GM23338 (cell line): ENCODE measurements at regions not wholly inside any gene's neighbourhood (a gene's known extent, or its start where the extent isn't known, plus 50 kb on each side); places are given as distances from the start of the nearest gene placed in this dataset.

Experiments
- ATAC-seq: fragments of 200-7000 bp; cut with Tn5 transposase; 3 replicates; pipeline ENCODE4 v1.9.1; 2020
- DNase-seq: peaks from one replicate; pipeline ENCODE4 v3.0.0-alpha.2; 2015; ENCODE audit warnings: low spot score
- H2AFZ ChIP-seq: fragments of 200-600 bp; sonication (generic); 2 replicates; pipeline ENCODE4 v1.8.0; 2016; ENCODE audit warnings: antibody characterized with exemption, mild to moderate bottlenecking, moderate library complexity
- H3F3A ChIP-seq: fragments of 200-600 bp; sonication (generic); replicated peaks from 2 replicates; pipeline ENCODE4 v1.8.0; 2017; ENCODE audit warnings: antibody characterized with exemption, mixed run types, low read depth
- H3K27ac ChIP-seq: fragments of 200-600 bp; sonication (generic); 2 replicates; pipeline ENCODE4 v1.6.1; 2016; ENCODE audit warnings: low read depth
- H3K27me3 ChIP-seq: fragments of 200-600 bp; sonication (generic); 2 replicates; pipeline ENCODE4 v1.8.0; 2016; ENCODE audit warnings: mild to moderate bottlenecking, mixed run types, moderate library complexity; ENCODE audit not compliant: insufficient read depth
- H3K36me3 ChIP-seq: fragments of 200-600 bp; sonication (generic); 2 replicates; pipeline ENCODE4 v1.8.0; 2016; ENCODE audit warnings: mild to moderate bottlenecking; ENCODE audit not compliant: insufficient read depth
- H3K4me1 ChIP-seq: fragments of 200-600 bp; sonication (generic); 2 replicates; pipeline ENCODE4 v1.8.0; 2016; ENCODE audit warnings: mild to moderate bottlenecking, moderate library complexity; ENCODE audit not compliant: insufficient read depth
- H3K4me2 ChIP-seq: fragments of 200-600 bp; sonication (generic); 2 replicates; pipeline ENCODE4 v1.7.1; 2017; ENCODE audit warnings: mixed run types
- H3K4me3 ChIP-seq: fragments of 200-600 bp; sonication (generic); 2 replicates; pipeline ENCODE4 v1.6.1; 2016; ENCODE audit warnings: mixed run types
- H3K79me2 ChIP-seq: fragments of 200-600 bp; sonication (generic); replicated peaks from 2 replicates; pipeline ENCODE4 v1.8.0; 2017; ENCODE audit warnings: mild to moderate bottlenecking; ENCODE audit not compliant: insufficient read depth
- H3K9me2 ChIP-seq: fragments of 200-600 bp; sonication (generic); 2 replicates; pipeline ENCODE4 v1.8.0; 2017; ENCODE audit not compliant: insufficient read depth
- H4K20me1 ChIP-seq: fragments of 200-600 bp; sonication (generic); replicated peaks from 2 replicates; pipeline ENCODE4 v1.8.0; 2017; ENCODE audit warnings: mild to moderate bottlenecking; ENCODE audit not compliant: insufficient read depth
- H3K27ac Mint-ChIP-seq: 2 replicates; pipeline ENCODE4 v1.8.0; 2020; ENCODE audit warnings: inconsistent platforms, mild to moderate bottlenecking, moderate library complexity, mixed read lengths
- H3K27me3 Mint-ChIP-seq: 3 replicates; pipeline ENCODE4 v1.8.0; 2022; ENCODE audit warnings: low read depth, mild to moderate bottlenecking, moderate library complexity, mixed read lengths, inconsistent platforms; ENCODE audit not compliant: insufficient read depth, poor library complexity
- H3K36me3 Mint-ChIP-seq: 3 replicates; pipeline ENCODE4 v1.8.0; 2021; ENCODE audit warnings: low read depth, mild to moderate bottlenecking, inconsistent platforms, moderate library complexity, mixed read lengths
- H3K4me1 Mint-ChIP-seq: 3 replicates; pipeline ENCODE4 v1.8.0; 2020; ENCODE audit warnings: mild to moderate bottlenecking, inconsistent platforms, mixed read lengths
- H3K4me3 Mint-ChIP-seq: 3 replicates; pipeline ENCODE4 v1.8.0; 2021; ENCODE audit warnings: moderate library complexity, mild to moderate bottlenecking, inconsistent platforms, mixed read lengths
- H3K9me3 Mint-ChIP-seq: 3 replicates; pipeline ENCODE4 v1.8.0; 2020; ENCODE audit warnings: moderate library complexity, mild to moderate bottlenecking, inconsistent platforms, mixed read lengths
- EZH2phosphoT487 ChIP-seq: fragments of 200-600 bp; sonication (generic); IDR thresholded peaks from one replicate; pipeline ENCODE4 v1.8.1; 2018; ENCODE audit warnings: antibody characterized with exemption; ENCODE audit not compliant: unreplicated experiment
- JUNB ChIP-seq: IDR thresholded peaks from one replicate; pipeline ENCODE4 v1.6.1; 2016; ENCODE audit warnings: antibody characterized with exemption; ENCODE audit not compliant: unreplicated experiment
- NANOG ChIP-seq: IDR thresholded peaks from 2 replicates; pipeline ENCODE4 v1.6.1; 2016; ENCODE audit warnings: antibody characterized with exemption, borderline replicate concordance
- STAT1 ChIP-seq: IDR thresholded peaks from one replicate; pipeline ENCODE4 v1.6.1; 2016; ENCODE audit warnings: antibody characterized with exemption; ENCODE audit not compliant: unreplicated experiment
- ZNF331 ChIP-seq: fragments of 250-450 bp; sonication (Bioruptor Pico); IDR thresholded peaks from 2 replicates; pipeline ENCODE4 v1.5.0; 2020; ENCODE audit warnings: low read depth, mild to moderate bottlenecking, moderate library complexity
- TF ChIP-seq, protein P1 (sequence below), 2 experiments: fragments of 200-600 bp in 1 of 2; sonication (generic) in 1 of 2; conservative IDR thresholded peaks; 2 replicates each; pipeline versions ENCODE4 v1.5.1 to v1.6.1; 2016 to 2017; ENCODE audit warnings: antibody characterized with exemption in 2 of 2, low read depth in 2 of 2, mild to moderate bottlenecking in 2 of 2, moderate library complexity in 1 of 2
- TF ChIP-seq, protein P2 (sequence below): IDR thresholded peaks from 2 replicates; pipeline ENCODE4 v1.6.1; 2016; ENCODE audit warnings: antibody characterized with exemption
- TF ChIP-seq, protein P3 (sequence below): fragments of 250-450 bp; sonication (Bioruptor Pico); IDR thresholded peaks from 2 replicates; pipeline ENCODE4 v1.5.0; 2020; ENCODE audit warnings: mild to moderate bottlenecking, moderate library complexity

GRCh38 chr4:188639479-188640100 lies 500.3 kb downstream of the TRIML1 start:
- no peaks in the 10 kb centered on the region for H3K79me2 ChIP-seq
- Mint-ChIP-seq H3K4me1 (peaks cover 8% of the 10 kb centered on the region), H3K36me3 (no peaks in the 10 kb centered on the region), H3K4me3 (no peak overlapping the region), H3K27me3 (no peaks in the 10 kb centered on the region), H3K9me3 (no peaks in the 10 kb centered on the region), H3K27ac (no peak overlapping the region)
- DNase-seq: no peak
- H3K4me2 ChIP-seq: no peak overlapping the region
- TF ChIP-seq, protein P1, sequence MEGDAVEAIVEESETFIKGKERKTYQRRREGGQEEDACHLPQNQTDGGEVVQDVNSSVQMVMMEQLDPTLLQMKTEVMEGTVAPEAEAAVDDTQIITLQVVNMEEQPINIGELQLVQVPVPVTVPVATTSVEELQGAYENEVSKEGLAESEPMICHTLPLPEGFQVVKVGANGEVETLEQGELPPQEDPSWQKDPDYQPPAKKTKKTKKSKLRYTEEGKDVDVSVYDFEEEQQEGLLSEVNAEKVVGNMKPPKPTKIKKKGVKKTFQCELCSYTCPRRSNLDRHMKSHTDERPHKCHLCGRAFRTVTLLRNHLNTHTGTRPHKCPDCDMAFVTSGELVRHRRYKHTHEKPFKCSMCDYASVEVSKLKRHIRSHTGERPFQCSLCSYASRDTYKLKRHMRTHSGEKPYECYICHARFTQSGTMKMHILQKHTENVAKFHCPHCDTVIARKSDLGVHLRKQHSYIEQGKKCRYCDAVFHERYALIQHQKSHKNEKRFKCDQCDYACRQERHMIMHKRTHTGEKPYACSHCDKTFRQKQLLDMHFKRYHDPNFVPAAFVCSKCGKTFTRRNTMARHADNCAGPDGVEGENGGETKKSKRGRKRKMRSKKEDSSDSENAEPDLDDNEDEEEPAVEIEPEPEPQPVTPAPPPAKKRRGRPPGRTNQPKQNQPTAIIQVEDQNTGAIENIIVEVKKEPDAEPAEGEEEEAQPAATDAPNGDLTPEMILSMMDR (conservative IDR thresholded peaks at IDR 0.05; ENCODE audit: low read depth in 2 of 2): no peak
- TF ChIP-seq ZNF331 (CRISPR knock-in tag): no peak
- no peak for TF ChIP-seq STAT1
- TF ChIP-seq, protein P2, sequence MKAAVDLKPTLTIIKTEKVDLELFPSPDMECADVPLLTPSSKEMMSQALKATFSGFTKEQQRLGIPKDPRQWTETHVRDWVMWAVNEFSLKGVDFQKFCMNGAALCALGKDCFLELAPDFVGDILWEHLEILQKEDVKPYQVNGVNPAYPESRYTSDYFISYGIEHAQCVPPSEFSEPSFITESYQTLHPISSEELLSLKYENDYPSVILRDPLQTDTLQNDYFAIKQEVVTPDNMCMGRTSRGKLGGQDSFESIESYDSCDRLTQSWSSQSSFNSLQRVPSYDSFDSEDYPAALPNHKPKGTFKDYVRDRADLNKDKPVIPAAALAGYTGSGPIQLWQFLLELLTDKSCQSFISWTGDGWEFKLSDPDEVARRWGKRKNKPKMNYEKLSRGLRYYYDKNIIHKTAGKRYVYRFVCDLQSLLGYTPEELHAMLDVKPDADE: no peak
- TF ChIP-seq JUNB: no peak
- no peak for TF ChIP-seq EZH2phosphoT487
- no peak for TF ChIP-seq NANOG
- TF ChIP-seq, protein P3, sequence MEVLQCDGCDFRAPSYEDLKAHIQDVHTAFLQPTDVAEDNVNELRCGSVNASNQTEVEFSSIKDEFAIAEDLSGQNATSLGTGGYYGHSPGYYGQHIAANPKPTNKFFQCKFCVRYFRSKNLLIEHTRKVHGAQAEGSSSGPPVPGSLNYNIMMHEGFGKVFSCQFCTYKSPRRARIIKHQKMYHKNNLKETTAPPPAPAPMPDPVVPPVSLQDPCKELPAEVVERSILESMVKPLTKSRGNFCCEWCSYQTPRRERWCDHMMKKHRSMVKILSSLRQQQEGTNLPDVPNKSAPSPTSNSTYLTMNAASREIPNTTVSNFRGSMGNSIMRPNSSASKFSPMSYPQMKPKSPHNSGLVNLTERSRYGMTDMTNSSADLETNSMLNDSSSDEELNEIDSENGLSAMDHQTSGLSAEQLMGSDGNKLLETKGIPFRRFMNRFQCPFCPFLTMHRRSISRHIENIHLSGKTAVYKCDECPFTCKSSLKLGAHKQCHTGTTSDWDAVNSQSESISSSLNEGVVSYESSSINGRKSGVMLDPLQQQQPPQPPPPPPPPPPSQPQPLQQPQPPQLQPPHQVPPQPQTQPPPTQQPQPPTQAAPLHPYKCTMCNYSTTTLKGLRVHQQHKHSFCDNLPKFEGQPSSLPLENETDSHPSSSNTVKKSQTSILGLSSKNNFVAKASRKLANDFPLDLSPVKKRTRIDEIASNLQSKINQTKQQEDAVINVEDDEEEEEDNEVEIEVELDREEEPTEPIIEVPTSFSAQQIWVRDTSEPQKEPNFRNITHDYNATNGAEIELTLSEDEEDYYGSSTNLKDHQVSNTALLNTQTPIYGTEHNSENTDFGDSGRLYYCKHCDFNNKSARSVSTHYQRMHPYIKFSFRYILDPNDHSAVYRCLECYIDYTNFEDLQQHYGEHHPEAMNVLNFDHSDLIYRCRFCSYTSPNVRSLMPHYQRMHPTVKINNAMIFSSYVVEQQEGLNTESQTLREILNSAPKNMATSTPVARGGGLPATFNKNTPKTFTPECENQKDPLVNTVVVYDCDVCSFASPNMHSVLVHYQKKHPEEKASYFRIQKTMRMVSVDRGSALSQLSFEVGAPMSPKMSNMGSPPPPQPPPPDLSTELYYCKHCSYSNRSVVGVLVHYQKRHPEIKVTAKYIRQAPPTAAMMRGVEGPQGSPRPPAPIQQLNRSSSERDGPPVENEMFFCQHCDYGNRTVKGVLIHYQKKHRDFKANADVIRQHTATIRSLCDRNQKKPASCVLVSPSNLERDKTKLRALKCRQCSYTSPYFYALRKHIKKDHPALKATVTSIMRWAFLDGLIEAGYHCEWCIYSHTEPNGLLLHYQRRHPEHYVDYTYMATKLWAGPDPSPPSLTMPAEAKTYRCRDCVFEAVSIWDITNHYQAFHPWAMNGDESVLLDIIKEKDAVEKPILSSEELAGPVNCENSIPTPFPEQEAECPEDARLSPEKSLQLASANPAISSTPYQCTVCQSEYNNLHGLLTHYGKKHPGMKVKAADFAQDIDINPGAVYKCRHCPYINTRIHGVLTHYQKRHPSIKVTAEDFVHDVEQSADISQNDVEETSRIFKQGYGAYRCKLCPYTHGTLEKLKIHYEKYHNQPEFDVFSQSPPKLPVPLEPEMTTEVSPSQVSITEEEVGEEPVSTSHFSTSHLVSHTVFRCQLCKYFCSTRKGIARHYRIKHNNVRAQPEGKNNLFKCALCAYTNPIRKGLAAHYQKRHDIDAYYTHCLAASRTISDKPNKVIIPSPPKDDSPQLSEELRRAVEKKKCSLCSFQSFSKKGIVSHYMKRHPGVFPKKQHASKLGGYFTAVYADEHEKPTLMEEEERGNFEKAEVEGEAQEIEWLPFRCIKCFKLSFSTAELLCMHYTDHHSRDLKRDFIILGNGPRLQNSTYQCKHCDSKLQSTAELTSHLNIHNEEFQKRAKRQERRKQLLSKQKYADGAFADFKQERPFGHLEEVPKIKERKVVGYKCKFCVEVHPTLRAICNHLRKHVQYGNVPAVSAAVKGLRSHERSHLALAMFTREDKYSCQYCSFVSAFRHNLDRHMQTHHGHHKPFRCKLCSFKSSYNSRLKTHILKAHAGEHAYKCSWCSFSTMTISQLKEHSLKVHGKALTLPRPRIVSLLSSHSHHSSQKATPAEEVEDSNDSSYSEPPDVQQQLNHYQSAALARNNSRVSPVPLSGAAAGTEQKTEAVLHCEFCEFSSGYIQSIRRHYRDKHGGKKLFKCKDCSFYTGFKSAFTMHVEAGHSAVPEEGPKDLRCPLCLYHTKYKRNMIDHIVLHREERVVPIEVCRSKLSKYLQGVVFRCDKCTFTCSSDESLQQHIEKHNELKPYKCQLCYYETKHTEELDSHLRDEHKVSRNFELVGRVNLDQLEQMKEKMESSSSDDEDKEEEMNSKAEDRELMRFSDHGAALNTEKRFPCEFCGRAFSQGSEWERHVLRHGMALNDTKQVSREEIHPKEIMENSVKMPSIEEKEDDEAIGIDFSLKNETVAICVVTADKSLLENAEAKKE (CRISPR knock-in tag): no peak
- no peaks in the 10 kb centered on the region for H3F3A ChIP-seq
- H3K36me3 ChIP-seq: no peaks in the 10 kb centered on the region
- no peak overlapping the region for H3K27ac ChIP-seq
- ATAC-seq: no peak
- no peaks in the 10 kb centered on the region for H3K9me2 ChIP-seq
- H3K27me3 ChIP-seq: no peaks in the 10 kb centered on the region
- no peak overlapping the region for H3K4me3 ChIP-seq
- peak overlapping the region; percentile 47; the same call in 1 of the 2 replicates for H2AFZ ChIP-seq
- H3K4me1 ChIP-seq: peaks cover 18% of the 10 kb centered on the region; the same call in 1 of the 2 replicates
- H4K20me1 ChIP-seq: no peaks in the 10 kb centered on the region
